GM21786 (cell line): ENCODE measurements at regions not wholly inside any gene's neighbourhood (a gene's known extent, or its start where the extent isn't known, plus 50 kb on each side); places are given as distances from the start of the nearest gene placed in this dataset.
"Not testable (repeated sequence)": the region's sequence is repeated elsewhere in the genome, so short reads cannot be mapped to it uniquely, and the experiment has no call there.

Experiments used
- ATAC-seq: cut with Tn5 transposase; IDR thresholded peaks from one replicate; pipeline ENCODE4 v1.9.1; 2021; ENCODE audit not compliant: unreplicated experiment

- ATAC-seq, result no peak
Measured at GRCh38 chr4:152072001-152072485, 311.2 kb upstream of the GATB start.

- ATAC-seq, result no peak
Measured at GRCh38 chr4:152070854-152071253, 310.0 kb upstream of the GATB start.

- no peak for ATAC-seq
Measured at GRCh38 chr4:152068866-152069265, 308.1 kb upstream of the GATB start.

GRCh38 chr4:152065545-152065944 is 304.7 kb upstream of the GATB start:
- ATAC-seq, result no peak

GRCh38 chr4:152064753-152065152 is 303.9 kb upstream of the GATB start:
- no peak for ATAC-seq

GRCh38 chr4:152064282-152064681 is 303.5 kb upstream of the GATB start:
- no peak for ATAC-seq

- ATAC-seq, result no peak
Measured at GRCh38 chr4:152063621-152064240, 302.9 kb upstream of the GATB start.

- no peak for ATAC-seq
Measured at GRCh38 chr4:152062936-152063620, 302.3 kb upstream of the GATB start.

- ATAC-seq, result no peak
Measured at GRCh38 chr4:152054731-152055130, 293.9 kb upstream of the GATB start.

- ATAC-seq, result no peak
Measured at GRCh38 chr4:152052451-152053057, 291.7 kb upstream of the GATB start.

- ATAC-seq, result not testable (repeated sequence)
Measured at GRCh38 chr4:152051332-152051731, 290.5 kb upstream of the GATB start.

GRCh38 chr4:152050106-152050505 is 289.3 kb upstream of the GATB start:
- no peak for ATAC-seq

- no peak for ATAC-seq
Measured at GRCh38 chr4:152047451-152047850, 286.6 kb upstream of the GATB start.

- peak; percentile 49 for ATAC-seq
Measured at GRCh38 chr4:152045807-152046571, 285.2 kb upstream of the GATB start.

GRCh38 chr4:152045449-152045806 is 284.6 kb upstream of the GATB start:
- ATAC-seq, result peak; percentile 36

- no peak for ATAC-seq
Measured at GRCh38 chr4:152044331-152045036, 283.7 kb upstream of the GATB start.

GRCh38 chr4:152041295-152041694 is 280.5 kb upstream of the GATB start:
- no peak for ATAC-seq

- no peak for ATAC-seq
Measured at GRCh38 chr4:152039691-152040090, 278.9 kb upstream of the GATB start.

GRCh38 chr4:152039023-152039481 is 278.2 kb upstream of the GATB start:
- no peak for ATAC-seq

- no peak for ATAC-seq
Measured at GRCh38 chr4:152038238-152038637, 277.4 kb upstream of the GATB start.

- ATAC-seq, result no peak
Measured at GRCh38 chr4:152037435-152037834, 276.6 kb upstream of the GATB start.
